HepG2 (cell line): ENCODE measurements at regions not wholly inside any gene's neighbourhood (a gene's known extent, or its start where the extent isn't known, plus 50 kb on each side); places are given as distances from the start of the nearest gene placed in this dataset.

Experiments
- BCL6 ChIP-seq: IDR thresholded peaks from 2 replicates; pipeline ENCODE4 v1.6.1; 2016; ENCODE audit warnings: missing genetic modification reagents, missing compliant biosample characterization
- CBX2 ChIP-seq, 2 experiments: fragments of 200-600 bp in 1 of 2; sonication (generic); formaldehyde crosslinking in 1 of 2; IDR thresholded peaks; 2 replicates each; pipeline versions ENCODE4 v1.7.0 to v1.8.1; 2018 to 2022; ENCODE audit warnings: low read depth in 2 of 2, low read length in 1 of 2, mild to moderate bottlenecking in 1 of 2, missing genetic modification reagents in 1 of 2
- E2F2 ChIP-seq: sonication (generic); formaldehyde crosslinking; IDR thresholded peaks from 2 replicates; pipeline ENCODE4 v1.4.0; 2020; ENCODE audit warnings: missing genetic modification reagents, borderline replicate concordance
- HNF4A ChIP-seq: sonication (generic); formaldehyde crosslinking; IDR thresholded peaks from 2 replicates; pipeline ENCODE4 v1.4.0; 2020; ENCODE audit warnings: missing genetic modification reagents
- LRRFIP1 ChIP-seq: sonication (generic); formaldehyde crosslinking; conservative IDR thresholded peaks from 2 replicates; pipeline ENCODE4 v1.4.0; 2020; ENCODE audit warnings: missing genetic modification reagents
- NBN ChIP-seq: fragments of 450-650 bp; conservative IDR thresholded peaks from 2 replicates; pipeline ENCODE4 v1.6.1; 2017
- PAX8 ChIP-seq: sonication (generic); formaldehyde crosslinking; IDR thresholded peaks from 2 replicates; pipeline ENCODE4 v1.8.0; 2022; ENCODE audit warnings: mild to moderate bottlenecking, missing genetic modification reagents, borderline replicate concordance
- SKI ChIP-seq: fragments of 450-650 bp; IDR thresholded peaks from one replicate; pipeline ENCODE4 v1.6.1; 2018; ENCODE audit warnings: mild to moderate bottlenecking; ENCODE audit not compliant: partially characterized antibody
- TARDBP ChIP-seq: sonication (generic); formaldehyde crosslinking; IDR thresholded peaks from 2 replicates; pipeline ENCODE4 v1.8.0; 2022; ENCODE audit warnings: mild to moderate bottlenecking, missing genetic modification reagents
- TEAD3 ChIP-seq: optimal IDR thresholded peaks from 2 replicates; pipeline ENCODE3; 2016; ENCODE audit warnings: borderline replicate concordance
- TOE1 ChIP-seq: sonication (generic); formaldehyde crosslinking; IDR thresholded peaks from 2 replicates; pipeline ENCODE4 v1.4.0; 2020; ENCODE audit warnings: mild to moderate bottlenecking, missing genetic modification reagents
- ZFP1 ChIP-seq: IDR thresholded peaks from 2 replicates; pipeline ENCODE4 v1.6.1; 2016
- ZNF326 ChIP-seq: sonication (generic); formaldehyde crosslinking; IDR thresholded peaks from 2 replicates; pipeline ENCODE4 v1.4.0; 2020; ENCODE audit warnings: missing genetic modification reagents, borderline replicate concordance
- ZNF343 ChIP-seq: sonication (generic); formaldehyde crosslinking; IDR thresholded peaks from 2 replicates; pipeline ENCODE4 v1.4.0; 2020; ENCODE audit warnings: mild to moderate bottlenecking, missing genetic modification reagents
- ZNF530 ChIP-seq: sonication (generic); formaldehyde crosslinking; IDR thresholded peaks from 2 replicates; pipeline ENCODE4 v1.5.0; 2020; ENCODE audit warnings: low read depth, mild to moderate bottlenecking, missing genetic modification reagents
- ZNF597 ChIP-seq: sonication (generic); formaldehyde crosslinking; IDR thresholded peaks from 2 replicates; pipeline ENCODE4 v1.5.0; 2020; ENCODE audit warnings: missing genetic modification reagents
- ZNF746 ChIP-seq: sonication (generic); formaldehyde crosslinking; IDR thresholded peaks from 2 replicates; pipeline ENCODE4 v1.8.0; 2022; ENCODE audit warnings: mild to moderate bottlenecking, missing genetic modification reagents
- ZNF775 ChIP-seq: sonication (generic); formaldehyde crosslinking; IDR thresholded peaks from 2 replicates; pipeline ENCODE4 v1.4.0; 2020; ENCODE audit warnings: missing genetic modification reagents, mild to moderate bottlenecking, moderate library complexity, borderline replicate concordance
- ZNF800 ChIP-seq: sonication (generic); formaldehyde crosslinking; IDR thresholded peaks from 2 replicates; pipeline ENCODE4 v1.4.0; 2020; ENCODE audit warnings: missing genetic modification reagents
- ZUFSP ChIP-seq: sonication (generic); formaldehyde crosslinking; IDR thresholded peaks from 2 replicates; pipeline ENCODE4 v1.9.0; 2021; ENCODE audit warnings: missing genetic modification reagents, mild to moderate bottlenecking, borderline replicate concordance

GRCh38 chr6:131519670-131520436 is 53.2 kb upstream of the ARG1 start (continued):
- TF ChIP-seq ZNF597 (CRISPR knock-in tag): no peak
- no peak for TF ChIP-seq ZNF343 (CRISPR knock-in tag)
- TF ChIP-seq PAX8 (CRISPR knock-in tag): no peak
- TF ChIP-seq NBN: no peak
- no peak for TF ChIP-seq TOE1
- no peak for TF ChIP-seq ZNF530 (CRISPR knock-in tag)
- TF ChIP-seq ZFP1 (CRISPR knock-in tag): no peak
- no peak for TF ChIP-seq E2F2 (CRISPR knock-in tag)
- TF ChIP-seq CBX2 (IDR thresholded peaks at IDR 0.05; ENCODE audit: low read depth, low read length): no peak
- TF ChIP-seq CBX2 (CRISPR knock-in tag; IDR thresholded peaks at IDR 0.05; ENCODE audit: low read depth): no peak
- TF ChIP-seq ZNF775 (CRISPR knock-in tag): no peak
- no peak for TF ChIP-seq ZUFSP (CRISPR knock-in tag)
- no peak for TF ChIP-seq LRRFIP1 (CRISPR knock-in tag)
- TF ChIP-seq SKI: no peak
- no peak for TF ChIP-seq ZNF326 (CRISPR knock-in tag)
- no peak for TF ChIP-seq ZNF800 (CRISPR knock-in tag)
- TF ChIP-seq TEAD3 (CRISPR knock-in tag): peak; percentile 39
- peak; percentile 41; the same call in 1 of the 2 replicates for TF ChIP-seq TARDBP (CRISPR knock-in tag)
- TF ChIP-seq BCL6 (CRISPR knock-in tag): no peak
- no peak for TF ChIP-seq HNF4A (CRISPR knock-in tag)
- no peak for TF ChIP-seq ZNF746 (CRISPR knock-in tag)
